HG02642 (cell line): ENCODE measurements at regions not wholly inside any gene's neighbourhood (a gene's known extent, or its start where the extent isn't known, plus 50 kb on each side); places are given as distances from the start of the nearest gene placed in this dataset.
A peak's percentile ranks its signal among the peaks of the same experiment; 100 is the strongest.

Source experiments
- ATAC-seq: cut with Tn5 transposase; IDR thresholded peaks from one replicate; pipeline ENCODE4 v1.9.1; 2021; ENCODE audit warnings: mild to moderate bottlenecking; ENCODE audit not compliant: unreplicated experiment, poor library complexity

DNA sequence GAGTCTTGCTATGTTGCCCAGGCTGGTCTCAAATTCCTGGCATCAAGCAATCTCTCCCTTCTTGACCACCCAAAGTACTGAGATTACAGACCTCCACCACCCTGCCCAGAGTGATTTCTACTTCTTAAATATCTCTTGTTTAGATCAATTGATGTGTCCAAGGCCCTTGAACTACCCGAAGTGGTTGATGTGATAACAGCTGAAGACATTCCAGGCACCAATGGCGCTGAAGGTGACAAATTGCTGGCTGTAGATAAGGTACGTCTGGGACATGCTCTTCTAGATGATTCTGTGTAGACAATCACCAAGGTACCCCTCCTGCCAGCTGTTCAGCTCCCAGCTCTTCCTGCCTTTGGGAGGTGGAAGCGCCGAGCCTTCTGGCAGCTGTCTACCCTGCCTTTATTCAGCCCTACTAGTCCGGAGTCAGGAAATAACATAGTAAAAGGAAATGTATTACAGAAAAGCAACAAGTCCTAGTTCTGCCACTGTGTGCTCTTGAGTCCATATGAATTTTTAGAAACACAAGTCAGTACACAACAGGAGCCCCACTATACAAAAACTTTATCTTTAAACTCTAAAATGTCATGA, 61.3 kb upstream of the BZW1 start:
- no peak for ATAC-seq

DNA sequence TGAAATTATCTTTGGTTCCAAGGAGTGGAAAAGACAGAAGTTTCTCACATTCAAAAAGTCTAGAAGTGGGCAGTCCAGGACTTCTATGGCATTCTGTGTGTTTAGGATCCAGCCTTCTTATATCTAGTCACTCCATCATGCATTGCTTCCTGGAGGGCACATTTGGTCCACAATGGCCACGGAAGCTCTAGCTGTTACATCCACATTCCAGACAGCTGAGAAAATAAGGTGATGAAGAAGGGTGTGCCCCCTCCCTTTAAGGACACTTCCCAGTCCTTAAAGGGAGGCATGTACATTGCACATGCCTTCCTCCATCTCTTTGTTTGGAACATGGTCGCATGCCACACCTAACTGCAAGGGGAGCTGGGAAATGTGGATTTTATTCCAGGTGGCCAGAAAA, 59.9 kb upstream of the BZW1 start:
- no peak for ATAC-seq

DNA sequence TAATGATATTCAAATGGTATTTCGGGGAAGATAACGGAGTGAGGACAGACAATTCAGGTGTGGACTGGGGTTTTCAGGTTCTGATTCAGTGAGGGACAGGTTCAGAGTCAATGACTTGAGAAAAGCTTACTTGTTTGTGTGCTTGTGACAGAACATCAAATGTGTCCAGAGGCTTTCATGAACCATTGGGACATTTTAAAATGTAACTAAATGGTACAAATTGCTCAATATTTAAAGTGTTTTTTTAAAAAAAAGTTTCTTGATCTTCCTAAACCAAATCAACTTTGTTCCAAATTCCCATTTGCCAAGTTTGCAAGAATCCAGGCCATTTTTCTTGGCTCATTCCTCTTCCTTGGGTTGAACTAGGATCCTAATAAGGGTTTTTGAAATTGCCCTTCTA, 59.4 kb upstream of the BZW1 start:
- ATAC-seq: no peak

DNA sequence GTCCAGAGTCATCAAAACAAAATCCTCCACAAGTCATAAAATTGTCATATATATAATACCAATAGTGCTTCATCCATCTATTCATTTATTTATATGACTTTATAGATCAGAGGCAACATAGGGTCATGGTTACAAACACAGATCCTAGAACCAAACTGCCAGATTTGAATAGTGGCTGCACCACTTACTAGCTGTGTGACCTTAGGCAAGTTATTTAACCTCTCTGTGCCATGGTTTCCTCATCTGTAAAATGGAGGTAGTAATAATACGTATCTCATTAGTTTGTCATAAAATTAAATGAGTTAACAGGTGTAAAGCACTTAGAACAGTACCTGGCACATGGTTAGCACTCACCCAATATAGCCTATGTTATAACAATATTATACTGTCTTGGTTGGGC, 58.9 kb upstream of the BZW1 start:
- no peak for ATAC-seq

DNA sequence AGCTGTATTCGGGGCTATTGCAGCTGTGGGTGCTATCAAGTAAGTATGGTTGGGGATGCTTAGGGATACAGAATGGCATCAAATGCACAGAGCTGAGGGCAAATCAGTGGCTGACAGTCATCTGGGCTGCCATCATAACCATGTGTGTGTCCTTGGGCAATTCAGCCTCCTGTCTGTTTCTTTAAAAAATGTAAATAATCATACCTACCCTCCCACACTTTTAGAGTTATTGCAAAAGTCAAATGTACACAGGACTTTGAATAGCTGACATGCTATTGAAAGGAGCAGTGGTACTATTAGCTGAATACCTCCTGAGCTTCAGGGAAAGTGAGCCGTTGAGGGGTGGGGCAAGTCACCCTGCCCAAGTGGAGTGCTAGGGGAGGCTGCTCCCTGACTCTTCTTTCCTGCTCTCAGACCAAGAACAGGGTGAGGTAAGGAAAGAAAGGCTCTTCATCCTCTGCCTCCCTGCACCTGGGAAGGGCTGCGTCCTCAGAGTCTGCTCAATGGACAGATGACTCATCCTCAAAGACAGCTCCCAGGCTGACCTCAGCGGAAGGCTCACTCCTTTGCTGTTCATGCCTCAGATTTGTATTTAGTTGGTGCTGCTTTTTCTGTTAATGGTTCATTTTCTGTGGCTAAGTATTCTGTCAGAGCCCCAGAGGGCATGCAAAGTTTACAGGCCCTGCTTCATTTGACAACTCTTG, 54.9 kb upstream of the BZW1 start:
- peak; percentile 79 for ATAC-seq

DNA sequence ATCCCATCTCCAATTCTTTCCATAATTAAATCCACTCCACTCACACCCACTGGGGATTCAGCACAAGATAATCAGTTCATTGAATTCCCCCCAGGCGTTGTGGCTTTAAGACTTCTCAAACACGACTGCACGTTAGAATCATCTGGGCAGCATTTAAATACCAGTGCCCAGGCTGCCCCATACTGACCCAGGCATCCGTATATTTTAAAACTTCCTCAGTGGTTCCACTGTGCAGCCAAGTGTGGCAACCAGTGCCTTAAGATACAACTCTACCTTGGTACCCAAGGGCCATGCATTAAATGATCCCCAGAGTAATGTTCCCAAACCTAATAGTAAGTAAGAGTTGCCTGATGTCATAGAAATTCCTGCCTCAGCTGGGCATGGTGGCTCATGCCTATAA, 54.3 kb upstream of the BZW1 start:
- peak; percentile 27 for ATAC-seq

DNA sequence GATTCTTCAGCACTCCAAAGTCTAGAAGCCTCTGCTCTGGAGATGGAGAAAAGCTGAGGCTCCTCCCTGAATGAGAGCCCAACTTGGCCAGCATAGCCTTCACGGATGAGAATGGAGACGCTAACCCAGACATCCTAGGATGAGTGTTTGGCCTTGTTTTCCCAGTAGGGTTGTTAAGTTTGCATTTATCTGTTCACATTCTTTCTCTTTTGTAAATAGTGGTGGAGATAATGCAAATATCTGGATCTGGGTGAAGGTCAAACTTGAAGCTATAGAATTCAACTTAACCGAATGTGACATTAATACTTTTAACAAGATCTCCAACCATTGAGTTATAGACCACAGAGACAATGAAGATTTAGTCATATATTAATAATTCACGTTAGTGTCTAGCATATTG, 53.4 kb upstream of the BZW1 start:
- ATAC-seq: no peak

DNA sequence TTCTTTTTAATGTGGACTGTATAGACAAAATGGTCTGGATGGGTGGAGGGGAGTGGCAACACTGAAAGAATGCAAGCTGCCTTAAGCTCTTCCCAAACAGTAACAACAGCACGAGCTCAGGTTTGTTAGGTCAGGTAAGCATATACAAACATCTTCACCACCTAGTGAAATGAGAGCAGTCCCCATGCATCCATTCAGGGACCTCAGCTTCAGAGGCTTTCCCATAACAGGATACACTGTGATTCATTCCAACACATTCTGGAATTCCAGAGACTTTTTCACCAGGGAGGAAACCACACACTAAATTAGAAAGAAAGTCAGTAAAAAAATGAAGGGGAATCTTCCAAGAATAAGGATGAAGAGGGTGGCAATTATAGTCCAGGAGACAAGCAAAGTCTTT, 50.4 kb upstream of the BZW1 start:
- no peak for ATAC-seq
